ENCODE measurements at regions not wholly inside any gene's neighbourhood (a gene's known extent, or its start where the extent isn't known, plus 50 kb on each side); places are given as distances from the start of the nearest gene placed in this dataset.

DNA sequence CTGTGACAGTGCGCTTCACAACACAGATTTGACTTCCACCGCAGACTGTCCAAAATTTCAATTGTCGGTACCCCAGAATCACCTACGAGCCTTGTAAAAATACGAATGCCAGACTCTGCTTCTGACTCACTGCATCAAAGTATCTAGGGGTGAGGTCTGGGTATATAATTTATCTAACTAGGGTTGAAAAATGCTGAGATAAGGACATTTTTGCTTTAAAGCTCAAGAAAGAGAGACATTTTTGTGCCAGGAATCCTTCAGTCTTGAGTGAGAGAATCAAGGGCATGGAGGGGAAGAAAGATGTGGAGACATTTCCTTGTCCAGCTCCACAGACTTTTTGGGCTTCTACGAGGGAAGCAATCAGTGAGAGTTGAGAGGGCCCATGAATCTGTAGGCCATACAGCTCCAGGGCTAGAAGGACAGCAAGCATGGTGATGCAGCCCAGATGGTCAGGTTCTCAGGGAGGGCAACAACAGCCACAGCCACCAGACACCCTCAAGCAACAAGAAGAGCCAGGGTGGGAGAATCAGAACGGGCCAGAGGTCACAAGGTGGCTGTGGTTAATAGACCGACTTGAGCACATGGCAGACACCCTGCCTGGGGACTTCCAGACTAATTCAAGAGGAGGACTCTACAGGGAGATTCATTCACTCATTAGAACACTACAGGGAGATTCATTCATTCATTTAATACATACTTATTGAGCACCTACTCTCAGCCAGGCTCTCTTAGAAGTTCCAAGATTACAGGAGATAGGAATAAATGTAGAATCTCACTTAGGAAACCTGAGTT is 211.1 kb upstream of the PRDM1 start:
- TF ChIP-seq, protein P1, sequence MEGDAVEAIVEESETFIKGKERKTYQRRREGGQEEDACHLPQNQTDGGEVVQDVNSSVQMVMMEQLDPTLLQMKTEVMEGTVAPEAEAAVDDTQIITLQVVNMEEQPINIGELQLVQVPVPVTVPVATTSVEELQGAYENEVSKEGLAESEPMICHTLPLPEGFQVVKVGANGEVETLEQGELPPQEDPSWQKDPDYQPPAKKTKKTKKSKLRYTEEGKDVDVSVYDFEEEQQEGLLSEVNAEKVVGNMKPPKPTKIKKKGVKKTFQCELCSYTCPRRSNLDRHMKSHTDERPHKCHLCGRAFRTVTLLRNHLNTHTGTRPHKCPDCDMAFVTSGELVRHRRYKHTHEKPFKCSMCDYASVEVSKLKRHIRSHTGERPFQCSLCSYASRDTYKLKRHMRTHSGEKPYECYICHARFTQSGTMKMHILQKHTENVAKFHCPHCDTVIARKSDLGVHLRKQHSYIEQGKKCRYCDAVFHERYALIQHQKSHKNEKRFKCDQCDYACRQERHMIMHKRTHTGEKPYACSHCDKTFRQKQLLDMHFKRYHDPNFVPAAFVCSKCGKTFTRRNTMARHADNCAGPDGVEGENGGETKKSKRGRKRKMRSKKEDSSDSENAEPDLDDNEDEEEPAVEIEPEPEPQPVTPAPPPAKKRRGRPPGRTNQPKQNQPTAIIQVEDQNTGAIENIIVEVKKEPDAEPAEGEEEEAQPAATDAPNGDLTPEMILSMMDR (tag by site-specific recombination; IDR thresholded peaks at IDR 0.05): no peak
- TF ChIP-seq ZNF623 (tag by site-specific recombination; IDR thresholded peaks at IDR 0.05): no peak
- TF ChIP-seq ZNF416 (tag by site-specific recombination; IDR thresholded peaks at IDR 0.05): no peak
- no peak for TF ChIP-seq ZNF19 (tag by site-specific recombination; IDR thresholded peaks at IDR 0.05; ENCODE audit: low read depth)
- no peak for TF ChIP-seq ZFP69B (tag by site-specific recombination; IDR thresholded peaks at IDR 0.05)
- TF ChIP-seq ZNF133 (tag by site-specific recombination; IDR thresholded peaks at IDR 0.05): no peak
- TF ChIP-seq YY1 (tag by site-specific recombination; IDR thresholded peaks at IDR 0.05): no peak
- no peak for TF ChIP-seq EGR2 (tag by site-specific recombination; IDR thresholded peaks at IDR 0.05; ENCODE audit: low read depth)
- TF ChIP-seq, protein P2, sequence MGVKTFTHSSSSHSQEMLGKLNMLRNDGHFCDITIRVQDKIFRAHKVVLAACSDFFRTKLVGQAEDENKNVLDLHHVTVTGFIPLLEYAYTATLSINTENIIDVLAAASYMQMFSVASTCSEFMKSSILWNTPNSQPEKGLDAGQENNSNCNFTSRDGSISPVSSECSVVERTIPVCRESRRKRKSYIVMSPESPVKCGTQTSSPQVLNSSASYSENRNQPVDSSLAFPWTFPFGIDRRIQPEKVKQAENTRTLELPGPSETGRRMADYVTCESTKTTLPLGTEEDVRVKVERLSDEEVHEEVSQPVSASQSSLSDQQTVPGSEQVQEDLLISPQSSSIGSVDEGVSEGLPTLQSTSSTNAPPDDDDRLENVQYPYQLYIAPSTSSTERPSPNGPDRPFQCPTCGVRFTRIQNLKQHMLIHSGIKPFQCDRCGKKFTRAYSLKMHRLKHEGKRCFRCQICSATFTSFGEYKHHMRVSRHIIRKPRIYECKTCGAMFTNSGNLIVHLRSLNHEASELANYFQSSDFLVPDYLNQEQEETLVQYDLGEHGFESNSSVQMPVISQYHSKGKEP (tag by site-specific recombination; IDR thresholded peaks at IDR 0.05): no peak
- TF ChIP-seq ZNF292 (tag by site-specific recombination; IDR thresholded peaks at IDR 0.05; ENCODE audit: borderline replicate concordance, low read depth): no peak
